Left lung (tissue), 4 donors: ENCODE measurements at regions not wholly inside any gene's neighbourhood (a gene's known extent, or its start where the extent isn't known, plus 50 kb on each side); places are given as distances from the start of the nearest gene placed in this dataset.

Experiments used
- ATAC-seq: fragments of 200-7000 bp; cut with Tn5 transposase; one replicate; pipeline ENCODE4 v1.9.1; 2020; ENCODE audit warnings: moderate library complexity
- DNase-seq, 4 donors: peaks; one replicate each; pipeline ENCODE4 v3.0.0-alpha.2; 2013 to 2020
- H3K27ac ChIP-seq, 2 donors: fragments of 200-600 bp; sonication (generic) in 1 of 2; one replicate each; pipeline versions ENCODE4 v1.5.0 to v1.8.0; 2020 to 2021
- H3K27me3 ChIP-seq, 2 donors: fragments of 200-600 bp; sonication (generic) in 1 of 2; one replicate each; pipeline versions ENCODE4 v1.5.0 to v1.8.0; 2020 to 2021
- H3K36me3 ChIP-seq, 2 donors: fragments of 200-600 bp; sonication (generic) in 1 of 2; one replicate each; pipeline versions ENCODE4 v1.5.0 to v1.8.0; 2020 to 2021
- H3K4me1 ChIP-seq, 2 donors: fragments of 200-600 bp; one replicate each; pipeline ENCODE4 v1.8.0; 2021
- H3K4me3 ChIP-seq, 2 donors: fragments of 200-600 bp; sonication (generic) in 1 of 2; one replicate each; pipeline versions ENCODE4 v1.5.0 to v1.8.0; 2020 to 2021; ENCODE audit warnings: mild to moderate bottlenecking in 1 of 2
- H3K9me3 ChIP-seq, 2 donors: fragments of 200-600 bp; sonication (generic) in 1 of 2; one replicate each; pipeline versions ENCODE4 v1.5.0 to v1.8.0; 2020 to 2021
- CTCF ChIP-seq, 2 donors: fragments of 200-600 bp; sonication (generic) in 1 of 2; IDR thresholded peaks; one replicate each; pipeline versions ENCODE4 v1.5.0 to v1.8.0; 2021; ENCODE audit warnings: antibody characterized with exemption in 2 of 2
- intact Hi-C, 2 donors: fragments of 100-400 bp; cut with DNase I; formaldehyde crosslinking; loops; one replicate each; pipeline versions ENCODE4 v1.11.2 to v1.14.2; 2022
- donor health status: DM: no; HTN: yes; CAD: no.
- donor health status: DM: no; HTN: no; CAD: no.

- H3K27ac ChIP-seq = no peak overlapping the region
- no peak for TF ChIP-seq CTCF (IDR thresholded peaks at IDR 0.05)
- DNase-seq (no peak), ATAC-seq (no peak)
- H3K36me3 ChIP-seq = no peaks in the 10 kb centered on the region
- no peaks in the 10 kb centered on the region for H3K27me3 ChIP-seq
- intact Hi-C loops = no loop called here
- no peaks in the 10 kb centered on the region for H3K4me1 ChIP-seq
- no peaks in the 10 kb centered on the region for H3K9me3 ChIP-seq
- no peak overlapping the region for H3K4me3 ChIP-seq
These were observed 84.1 kb upstream of the ZDHHC17 start for GRCh38 chr12:76679778-76680177.

DNA sequence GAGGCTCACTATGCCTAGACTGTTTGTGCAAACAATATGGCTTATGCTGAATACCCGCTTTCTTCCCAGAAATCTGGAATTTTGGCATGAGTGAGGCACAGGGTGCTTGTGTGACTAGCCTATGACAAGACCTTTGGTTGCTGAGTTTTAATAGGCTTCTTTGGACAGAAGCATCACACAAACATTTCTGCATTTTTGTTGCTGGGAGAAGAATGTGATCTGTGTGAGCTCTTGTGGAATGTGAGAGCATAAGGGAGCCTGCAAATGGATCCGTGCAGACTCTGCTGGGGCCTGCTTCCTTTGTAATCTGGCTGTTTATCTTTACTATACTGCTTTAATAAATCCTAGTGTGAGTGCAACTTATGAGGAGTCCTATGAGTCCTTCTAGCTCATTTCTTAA is 83.0 kb upstream of the ZDHHC17 start:
- intact Hi-C loops = no loop called here
- H3K9me3 ChIP-seq = no peaks in the 10 kb centered on the region
- ATAC-seq (no peak), DNase-seq (no peak)
- no peak overlapping the region for H3K27ac ChIP-seq
- H3K4me3 ChIP-seq = no peak overlapping the region
- no peaks in the 10 kb centered on the region for H3K27me3 ChIP-seq
- TF ChIP-seq CTCF (IDR thresholded peaks at IDR 0.05) = no peak
- peaks cover 0 to 6% of the 10 kb centered on the region in 2 donors for H3K4me1 ChIP-seq
- no peaks in the 10 kb centered on the region for H3K36me3 ChIP-seq

DNA sequence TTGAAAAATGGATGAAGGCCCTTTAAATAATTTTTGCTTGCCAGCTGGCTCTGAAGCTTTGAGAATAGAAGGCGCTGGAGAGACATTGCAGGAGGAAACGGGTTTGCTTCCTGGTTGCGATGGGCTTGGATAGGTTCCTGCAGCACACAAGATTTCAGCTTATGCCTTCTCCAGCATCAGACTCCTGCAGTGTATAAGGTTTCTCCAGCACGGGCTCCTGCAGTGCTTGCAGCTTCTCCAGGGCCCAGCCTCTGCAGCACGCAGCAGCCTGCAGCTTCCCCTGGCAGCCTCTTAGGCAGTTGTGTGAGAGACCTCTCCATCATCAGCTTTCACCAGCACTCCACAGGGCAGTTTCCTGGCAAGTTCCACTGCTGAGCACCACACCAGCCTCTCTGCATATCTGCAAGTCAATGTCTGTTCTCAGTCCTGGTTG is 78.7 kb upstream of the ZDHHC17 start:
- no peaks in the 10 kb centered on the region for H3K36me3 ChIP-seq
- peaks cover 0 to 12% of the 10 kb centered on the region in 2 donors for H3K4me1 ChIP-seq
- no peak overlapping the region for H3K27ac ChIP-seq
- H3K9me3 ChIP-seq = no peaks in the 10 kb centered on the region
- H3K27me3 ChIP-seq = no peaks in the 10 kb centered on the region
- DNase-seq (peak in 2 of 4 donors; percentile 62 to 89), ATAC-seq (peak; percentile 70)
- no peak overlapping the region for H3K4me3 ChIP-seq
- no peak for TF ChIP-seq CTCF (IDR thresholded peaks at IDR 0.05)
- intact Hi-C loops = no loop called here

GRCh38 chr12:76687981-76688380 is 75.9 kb upstream of the ZDHHC17 start:
- Histone ChIP-seq H3K36me3 (no peaks in the 10 kb centered on the region), H3K27me3 (no peaks in the 10 kb centered on the region), H3K27ac (peak overlapping the region in 1 of 2 donors; percentile 17), H3K4me1 (peaks cover 0 to 12% of the 10 kb centered on the region in 2 donors), H3K9me3 (no peaks in the 10 kb centered on the region), H3K4me3 (no peak overlapping the region)
- TF ChIP-seq CTCF (IDR thresholded peaks at IDR 0.05) = no peak
- ATAC-seq (peak; percentile 57), DNase-seq (peak in 1 of 4 donors; percentile 19)
- intact Hi-C loops = no loop called here

DNA sequence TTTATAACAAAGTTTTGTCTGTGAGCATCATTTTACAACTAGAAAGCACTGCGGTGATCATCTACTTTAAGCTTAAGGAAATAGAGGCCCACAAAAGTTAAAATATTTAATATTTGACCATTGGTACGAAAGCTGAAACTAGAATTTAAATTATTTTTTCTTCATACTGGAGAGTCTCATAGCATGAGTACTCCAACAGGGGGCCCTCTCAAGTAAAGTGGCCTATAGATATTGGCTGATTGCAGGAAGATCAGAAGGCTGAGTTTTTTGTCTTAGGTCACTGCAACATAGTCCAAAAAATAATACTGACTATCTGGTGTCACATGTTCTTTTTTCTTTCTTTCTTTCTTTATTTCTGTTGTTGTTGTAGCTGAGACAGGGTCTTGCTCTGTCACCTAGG is 75.3 kb upstream of the ZDHHC17 start:
- H3K9me3 ChIP-seq = no peaks in the 10 kb centered on the region
- TF ChIP-seq CTCF (IDR thresholded peaks at IDR 0.05) = no peak
- no peaks in the 10 kb centered on the region for H3K27me3 ChIP-seq
- no peaks in the 10 kb centered on the region for H3K36me3 ChIP-seq
- intact Hi-C loops = no loop called here
- no peak overlapping the region for H3K4me3 ChIP-seq
- ATAC-seq (peak; percentile 33), DNase-seq (no peak)
- H3K27ac ChIP-seq = no peak overlapping the region
- H3K4me1 ChIP-seq = peaks cover 0 to 12% of the 10 kb centered on the region in 2 donors
